Prostate gland (tissue), 2 donors: ENCODE measurements at regions not wholly inside any gene's neighbourhood (a gene's known extent, or its start where the extent isn't known, plus 50 kb on each side); places are given as distances from the start of the nearest gene placed in this dataset.

ENCODE experiments used
- DNase-seq: peaks from one replicate; pipeline ENCODE4 v3.0.0-alpha.2; 2019; ENCODE audit warnings: low spot score
- H3K27ac ChIP-seq, 2 donors: fragments of 200-600 bp; sonication (generic); 2 replicates each; pipeline ENCODE4 v1.5.1; 2017 to 2019
- H3K27me3 ChIP-seq: fragments of 200-600 bp; sonication (generic); replicated peaks from 2 replicates; pipeline ENCODE4 v1.5.1; 2019; ENCODE audit not compliant: insufficient read depth
- H3K36me3 ChIP-seq, 2 donors: fragments of 200-600 bp; sonication (generic); 1 replicate in 1 of 2; 2 replicates in 1 of 2; pipeline versions ENCODE4 v1.5.1 to v1.8.1; 2017 to 2019
- H3K4me1 ChIP-seq: fragments of 200-600 bp; sonication (generic); replicated peaks from 2 replicates; pipeline ENCODE4 v1.5.1; 2019
- H3K4me3 ChIP-seq, 2 donors: fragments of 200-600 bp; sonication (generic); 2 replicates each; pipeline ENCODE4 v1.5.1; 2017 to 2019
- H3K9me3 ChIP-seq: fragments of 200-600 bp; sonication (generic); 2 replicates; pipeline ENCODE4 v1.5.1; 2017
- POLR2A ChIP-seq: fragments of 450-650 bp; IDR thresholded peaks from one replicate; pipeline ENCODE4 v1.6.1; 2016; ENCODE audit warnings: antibody characterized with exemption, mild to moderate bottlenecking
- POLR2AphosphoS5 ChIP-seq: sonication (generic); formaldehyde crosslinking; IDR thresholded peaks from one replicate; pipeline ENCODE4 v1.6.1; 2017; ENCODE audit warnings: antibody characterized with exemption
- WGBS: methylation state at CpG from one replicate; pipeline ENCODE4 v1.1.5; 2018; 5-methylcytosine and 5-hydroxymethylcytosine counted together
- intact Hi-C: fragments of 100-400 bp; cut with DNase I; formaldehyde crosslinking; loops from one replicate; pipeline ENCODE4 v1.14.2; 2022
- TF ChIP-seq, protein P1 (sequence below), 4 experiments: fragments of 200-600 bp in 2 of 4; fragments of 450-650 bp in 2 of 4; sonication (generic) in 2 of 4; IDR thresholded peaks; 1 replicate in 3 of 4; 2 replicates in 1 of 4; pipeline ENCODE4 v1.5.1; 2016 to 2019; ENCODE audit warnings: antibody characterized with exemption in 4 of 4, mild to moderate bottlenecking in 2 of 4, moderate library complexity in 2 of 4

DNA sequence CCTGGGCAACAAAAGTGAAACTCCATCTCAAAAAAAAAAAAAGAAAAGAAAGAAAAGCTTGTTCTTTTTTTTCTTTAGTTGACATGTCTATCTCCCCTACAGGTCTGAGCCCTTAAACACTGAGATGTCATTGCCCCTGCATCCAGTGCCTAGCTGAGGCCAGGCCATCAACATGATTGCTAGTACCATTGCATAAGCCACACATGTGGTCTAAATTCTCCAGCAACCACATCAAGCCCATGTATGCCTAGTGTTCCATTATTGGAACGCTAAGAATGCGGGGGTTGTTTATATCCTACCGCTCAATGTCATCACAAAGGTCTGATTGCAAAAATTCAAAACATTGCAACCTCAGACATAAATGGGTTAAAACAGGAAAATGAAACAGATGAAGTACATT lies 62.7 kb downstream of the NPTX2 start:
- DNase-seq, result no peak
- H3K4me3 ChIP-seq, result no peak overlapping the region
- intact Hi-C loops, result no loop called here
- no peaks in the 10 kb centered on the region for H3K4me1 ChIP-seq
- 90% methylated on average over 3 of the region's 3 CpGs for WGBS
- no peak overlapping the region for H3K27ac ChIP-seq
- TF ChIP-seq, protein P1, sequence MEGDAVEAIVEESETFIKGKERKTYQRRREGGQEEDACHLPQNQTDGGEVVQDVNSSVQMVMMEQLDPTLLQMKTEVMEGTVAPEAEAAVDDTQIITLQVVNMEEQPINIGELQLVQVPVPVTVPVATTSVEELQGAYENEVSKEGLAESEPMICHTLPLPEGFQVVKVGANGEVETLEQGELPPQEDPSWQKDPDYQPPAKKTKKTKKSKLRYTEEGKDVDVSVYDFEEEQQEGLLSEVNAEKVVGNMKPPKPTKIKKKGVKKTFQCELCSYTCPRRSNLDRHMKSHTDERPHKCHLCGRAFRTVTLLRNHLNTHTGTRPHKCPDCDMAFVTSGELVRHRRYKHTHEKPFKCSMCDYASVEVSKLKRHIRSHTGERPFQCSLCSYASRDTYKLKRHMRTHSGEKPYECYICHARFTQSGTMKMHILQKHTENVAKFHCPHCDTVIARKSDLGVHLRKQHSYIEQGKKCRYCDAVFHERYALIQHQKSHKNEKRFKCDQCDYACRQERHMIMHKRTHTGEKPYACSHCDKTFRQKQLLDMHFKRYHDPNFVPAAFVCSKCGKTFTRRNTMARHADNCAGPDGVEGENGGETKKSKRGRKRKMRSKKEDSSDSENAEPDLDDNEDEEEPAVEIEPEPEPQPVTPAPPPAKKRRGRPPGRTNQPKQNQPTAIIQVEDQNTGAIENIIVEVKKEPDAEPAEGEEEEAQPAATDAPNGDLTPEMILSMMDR (IDR thresholded peaks at IDR 0.05), result no peak
- TF ChIP-seq POLR2A, result no peak
- no peak for TF ChIP-seq POLR2AphosphoS5
- H3K36me3 ChIP-seq, result no peaks in the 10 kb centered on the region
- H3K9me3 ChIP-seq, result no peaks in the 10 kb centered on the region
- no peaks in the 10 kb centered on the region for H3K27me3 ChIP-seq

DNA sequence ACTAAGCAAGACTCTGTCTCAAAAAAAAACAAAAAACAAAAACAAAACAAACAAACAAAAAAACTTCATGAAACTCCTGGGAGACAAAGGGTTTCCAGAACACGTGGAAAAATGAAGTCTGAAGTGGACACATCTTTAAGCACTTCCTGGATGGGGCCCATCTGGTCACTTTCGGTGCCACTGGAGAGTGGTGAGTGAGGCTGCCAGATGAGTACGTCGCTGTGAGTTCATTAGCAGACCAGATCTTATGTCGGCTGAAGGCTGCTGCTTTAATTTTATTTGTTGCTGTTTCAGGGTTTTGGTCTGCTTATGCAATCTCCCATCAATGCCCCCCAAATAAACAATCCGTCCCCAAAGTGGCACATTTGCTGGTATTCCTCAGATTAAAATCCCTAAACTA lies 64.4 kb downstream of the NPTX2 start:
- DNase-seq, result no peak
- 24% methylated on average over 6 of the region's 6 CpGs for WGBS
- no peak for TF ChIP-seq POLR2A
- TF ChIP-seq, protein P1 (IDR thresholded peaks at IDR 0.05), result no peak
- no peak for TF ChIP-seq POLR2AphosphoS5

DNA sequence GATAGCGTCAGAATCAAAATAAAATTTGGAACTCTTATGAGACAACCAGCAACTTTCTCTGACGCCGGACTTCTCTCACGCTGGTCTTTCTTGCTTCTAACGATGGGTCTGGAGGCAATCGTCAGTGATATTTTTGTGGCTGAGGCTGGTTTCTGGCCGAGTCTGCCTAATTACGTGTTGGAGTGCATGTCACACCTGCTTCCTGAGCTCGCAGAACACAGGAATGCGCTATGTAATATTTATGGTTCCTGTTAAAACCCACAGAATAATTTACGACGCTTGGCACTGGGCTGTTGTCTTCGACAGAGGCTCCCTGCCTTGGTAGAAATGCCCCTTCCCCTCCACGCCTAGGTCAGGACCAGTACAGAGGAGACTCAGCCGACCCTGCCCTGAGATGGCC lies 64.9 kb downstream of the NPTX2 start:
- intact Hi-C loops, result no loop called here
- WGBS, result 7% methylated on average over 15 of the region's 15 CpGs
- Histone ChIP-seq H3K9me3 (no peaks in the 10 kb centered on the region), H3K36me3 (no peaks in the 10 kb centered on the region), H3K27ac (no peak overlapping the region), H3K27me3 (no peaks in the 10 kb centered on the region), H3K4me3 (no peak overlapping the region), H3K4me1 (no peaks in the 10 kb centered on the region)
- no peak for DNase-seq
- TF ChIP-seq POLR2AphosphoS5, result no peak
- TF ChIP-seq POLR2A, result no peak
- TF ChIP-seq, protein P1 (IDR thresholded peaks at IDR 0.05), result no peak

More for the DNA sequence above, 64.4 kb downstream of the NPTX2 start:
- Histone ChIP-seq H3K9me3 (no peaks in the 10 kb centered on the region), H3K27me3 (no peaks in the 10 kb centered on the region), H3K36me3 (no peaks in the 10 kb centered on the region), H3K27ac (no peak overlapping the region), H3K4me1 (no peaks in the 10 kb centered on the region), H3K4me3 (no peak overlapping the region)
- intact Hi-C loops, result no loop called here

DNA sequence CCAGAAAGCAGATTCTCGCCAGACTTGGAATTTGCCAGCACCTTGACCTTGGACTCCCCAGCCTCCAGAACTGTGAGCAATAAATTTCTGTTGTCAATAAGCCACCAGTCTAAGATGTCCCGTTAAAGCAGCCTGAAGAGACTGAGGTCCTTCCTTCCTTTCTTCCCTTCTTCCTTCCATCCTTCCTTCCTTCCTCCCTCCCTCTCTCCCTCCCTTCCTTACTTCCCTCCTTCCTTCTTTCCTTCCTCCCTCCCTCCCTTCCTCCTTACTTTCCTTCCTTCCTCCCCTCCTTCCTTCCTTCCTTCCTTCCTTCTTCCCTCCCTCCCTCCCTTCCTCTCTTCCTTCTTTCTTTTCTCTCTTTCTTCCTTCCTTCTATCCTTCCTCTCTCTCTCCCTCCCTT lies 66.4 kb downstream of the NPTX2 start:
- no peaks in the 10 kb centered on the region for H3K27me3 ChIP-seq
- H3K36me3 ChIP-seq, result no peaks in the 10 kb centered on the region
- TF ChIP-seq POLR2A (no peak), POLR2AphosphoS5 (no peak)
- TF ChIP-seq, protein P1 (IDR thresholded peaks at IDR 0.05), result no peak
- intact Hi-C loops, result no loop called here
- no peak overlapping the region for H3K4me3 ChIP-seq
- H3K9me3 ChIP-seq, result no peaks in the 10 kb centered on the region
- no peaks in the 10 kb centered on the region for H3K4me1 ChIP-seq
- H3K27ac ChIP-seq, result no peak overlapping the region
- 75% methylated on average over 2 of the region's 2 CpGs for WGBS
- DNase-seq, result no peak

DNA sequence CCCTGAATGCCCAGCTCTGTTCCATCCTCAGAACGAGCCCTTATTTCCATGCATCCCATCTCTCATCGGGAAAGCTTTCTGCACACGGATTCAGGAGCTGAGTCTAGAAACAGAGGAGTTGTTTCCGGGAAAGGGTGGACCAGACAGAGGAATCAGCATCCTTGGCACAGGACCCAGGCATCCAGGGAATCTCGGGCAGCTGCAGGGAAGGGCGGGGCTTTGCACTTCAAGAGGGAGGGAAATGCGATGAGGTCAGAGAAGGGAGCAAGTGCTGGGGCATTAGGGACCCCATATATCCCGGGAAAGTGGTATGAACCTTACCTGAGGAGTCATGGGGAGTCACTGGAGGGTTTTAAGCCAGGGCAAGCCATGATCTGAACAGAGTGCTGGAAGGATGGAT lies 68.5 kb downstream of the NPTX2 start:
- Histone ChIP-seq H3K4me1 (no peaks in the 10 kb centered on the region), H3K9me3 (no peaks in the 10 kb centered on the region), H3K27ac (no peak overlapping the region), H3K4me3 (no peak overlapping the region), H3K36me3 (no peaks in the 10 kb centered on the region), H3K27me3 (no peaks in the 10 kb centered on the region)
- no peak for TF ChIP-seq POLR2A
- TF ChIP-seq, protein P1 (IDR thresholded peaks at IDR 0.05), result no peak
- TF ChIP-seq POLR2AphosphoS5, result no peak
- no peak for DNase-seq
- 77% methylated on average over 8 of the region's 8 CpGs for WGBS
- intact Hi-C loops, result no loop called here
